ENCODE measurements at regions not wholly inside any gene's neighbourhood (a gene's known extent, or its start where the extent isn't known, plus 50 kb on each side); places are given as distances from the start of the nearest gene placed in this dataset.
A peak's percentile ranks its signal among the peaks of the same experiment; 100 is the strongest.
"Not testable (repeated sequence)": the region's sequence is repeated elsewhere in the genome, so short reads cannot be mapped to it uniquely, and the experiment has no call there.

GRCh38 chrX:136975684-136976470 lies 57.9 kb downstream of the GPR101 start:
- no peak for DNase-seq

GRCh38 chrX:136967966-136968365 lies 65.8 kb downstream of the GPR101 start:
- no peak for DNase-seq

- no peak for DNase-seq
Observed at GRCh38 chrX:136963973-136964372, 69.8 kb downstream of the GPR101 start.

DNA sequence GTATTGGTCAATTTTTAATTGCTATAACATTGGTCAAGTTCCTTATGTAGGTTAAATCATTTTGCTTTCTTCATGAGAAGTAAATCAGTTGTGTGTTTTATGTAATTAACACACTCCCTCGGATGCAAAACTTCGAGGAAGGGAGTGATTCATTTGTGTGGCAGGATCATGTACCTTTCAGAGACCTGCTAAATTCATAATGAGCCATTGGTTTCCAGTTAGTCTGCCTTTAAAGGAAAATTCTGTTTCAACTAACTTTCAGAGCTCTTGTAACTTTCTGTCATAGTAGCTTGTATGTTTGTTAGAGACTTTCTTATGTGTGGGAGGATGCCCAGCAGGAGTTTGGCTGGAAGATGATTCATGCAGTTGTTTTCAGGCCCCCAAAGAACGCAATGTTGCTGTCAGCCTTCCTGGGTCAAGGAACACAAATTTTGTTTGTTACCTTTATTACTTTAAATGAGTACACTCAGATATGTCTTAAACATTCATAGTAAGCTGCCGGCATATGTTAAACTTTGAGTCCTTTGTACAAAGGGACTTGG lies 72.1 kb downstream of the GPR101 start:
- no peak for DNase-seq

- peak in 1 of 2 donors; percentile 29 for DNase-seq
Observed at GRCh38 chrX:136954930-136955329, 74.4 kb upstream of the RBMX start.

- peak; percentile 55 to 59 for DNase-seq
Observed at GRCh38 chrX:136953867-136954787, 73.6 kb upstream of the RBMX start.

- DNase-seq, result no peak
Observed at GRCh38 chrX:136950211-136950610, 69.7 kb upstream of the RBMX start.

- no peak for DNase-seq
Observed at GRCh38 chrX:136941396-136942337, 61.1 kb upstream of the RBMX start.

- DNase-seq, result no peak
Observed at GRCh38 chrX:136936183-136936549, 55.6 kb upstream of the RBMX start.

DNA sequence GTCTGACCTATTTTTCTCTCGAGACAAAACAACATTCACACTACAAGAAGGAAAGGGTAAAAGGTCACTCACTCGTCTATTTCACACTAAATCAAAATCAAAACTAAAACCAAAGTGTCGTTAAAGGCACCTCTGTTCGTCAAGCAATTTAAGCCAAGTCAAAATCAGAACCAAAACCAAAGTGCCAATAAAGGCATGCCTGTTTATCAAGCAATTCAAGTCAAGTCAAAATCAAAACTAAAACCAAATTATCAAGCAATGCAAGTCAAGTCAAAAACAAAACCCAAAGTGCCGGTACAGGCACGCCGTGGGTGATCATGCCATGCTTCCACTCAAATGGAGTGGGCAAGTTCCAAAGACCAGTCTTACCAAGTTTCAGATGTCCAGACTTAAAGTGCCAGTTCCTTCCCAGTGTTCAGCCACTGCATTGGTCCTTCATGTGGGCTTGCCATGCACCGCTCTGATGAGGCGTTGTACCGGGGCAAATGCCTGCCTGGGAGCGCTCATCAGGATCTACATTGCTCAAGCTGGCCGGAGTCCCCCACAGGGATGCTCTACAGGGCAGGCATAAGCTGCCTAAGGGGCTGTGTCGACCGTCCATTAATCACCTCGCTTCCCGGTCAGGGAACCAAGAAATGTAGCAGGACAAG lies 55.1 kb upstream of the RBMX start:
- not testable (repeated sequence) for DNase-seq

DNA sequence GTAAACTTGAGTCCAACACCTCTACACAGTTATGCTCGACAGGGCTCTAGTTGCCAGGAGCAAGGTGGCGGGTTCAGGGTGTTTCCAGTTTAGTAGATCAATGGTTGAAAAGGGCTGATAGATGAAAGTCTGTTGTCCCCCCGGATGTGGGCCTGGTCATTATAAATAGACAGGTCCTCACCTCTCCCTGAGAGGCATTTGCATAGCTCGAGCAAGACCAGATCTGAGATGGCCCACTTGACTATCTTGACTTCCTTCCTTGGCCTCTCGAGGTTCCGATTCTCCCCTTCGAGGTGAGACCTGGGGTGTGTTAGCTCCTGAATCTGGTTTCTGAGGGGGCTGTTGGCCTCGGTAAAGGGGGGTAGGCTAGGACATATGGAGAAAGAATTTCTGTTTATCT lies 54.1 kb upstream of the RBMX start:
- DNase-seq, result not testable (repeated sequence)

GRCh38 chrX:136933611-136934145 lies 53.2 kb upstream of the RBMX start:
- no peak for DNase-seq

DNA sequence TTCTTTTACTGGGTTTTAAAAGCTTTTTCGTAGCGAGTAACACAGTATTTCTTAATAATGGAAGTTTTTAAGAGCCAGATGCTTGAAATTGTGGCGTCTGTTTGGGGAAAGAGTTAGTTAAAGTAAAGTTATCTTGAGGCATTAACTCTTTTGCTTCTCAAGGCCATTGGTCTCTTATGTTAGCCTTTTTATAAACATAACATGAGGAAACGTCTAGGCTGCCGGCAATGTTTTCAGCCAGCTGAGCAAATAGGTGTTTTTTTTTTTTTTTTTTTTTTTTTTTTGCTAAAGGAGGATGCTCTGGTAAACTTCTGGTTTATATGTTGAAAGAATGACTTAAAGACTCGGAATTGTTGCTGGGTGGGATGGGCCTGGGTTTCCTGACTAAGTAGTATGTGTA lies 51.1 kb upstream of the RBMX start:
- DNase-seq, result no peak

All from CD4-positive, alpha-beta T cell treated with Interleukin-4 for 1 hour (primary cell).